Neuronal stem cell (in vitro differentiated cells): ENCODE measurements at regions not wholly inside any gene's neighbourhood (a gene's known extent, or its start where the extent isn't known, plus 50 kb on each side); places are given as distances from the start of the nearest gene placed in this dataset.
A peak's percentile ranks its signal among the peaks of the same experiment; 100 is the strongest.

Experiments used
- DNase-seq: peaks from one replicate; pipeline ENCODE4 v3.0.0-alpha.2; 2013; ENCODE audit warnings: low spot score
- H2AFZ ChIP-seq: one replicate; pipeline ENCODE4 v1.6.1; 2013; ENCODE audit warnings: mild to moderate bottlenecking, low read length, inconsistent platforms
- H2AK5ac ChIP-seq: 2 replicates; pipeline ENCODE4 v1.6.1; 2013; ENCODE audit warnings: low read depth, mild to moderate bottlenecking, inconsistent platforms, low read length, moderate library complexity, mixed read lengths
- H2BK120ac ChIP-seq: 2 replicates; pipeline ENCODE4 v1.6.1; 2013; ENCODE audit warnings: low read depth, mild to moderate bottlenecking, inconsistent platforms, low read length, moderate library complexity, mixed read lengths
- H2BK12ac ChIP-seq: one replicate; pipeline ENCODE4 v1.6.1; 2013; ENCODE audit warnings: low read length, inconsistent platforms
- H2BK15ac ChIP-seq: 2 replicates; pipeline ENCODE4 v1.6.1; 2013; ENCODE audit warnings: mild to moderate bottlenecking, low read length, inconsistent platforms, mixed read lengths
- H2BK5ac ChIP-seq: one replicate; pipeline ENCODE4 v1.6.1; 2013; ENCODE audit warnings: inconsistent platforms, mild to moderate bottlenecking, low read length, moderate library complexity
- H3K14ac ChIP-seq: one replicate; pipeline ENCODE4 v1.6.1; 2013; ENCODE audit warnings: low read length, inconsistent platforms
- H3K18ac ChIP-seq: 2 replicates; pipeline ENCODE4 v1.6.1; 2013; ENCODE audit warnings: low read length, inconsistent platforms
- H3K23ac ChIP-seq: 2 replicates; pipeline ENCODE4 v1.6.1; 2013; ENCODE audit warnings: low read depth, mild to moderate bottlenecking, mixed read lengths, low read length, inconsistent platforms; ENCODE audit not compliant: poor library complexity
- H3K27ac ChIP-seq: replicated peaks from 3 replicates; pipeline ENCODE4 v1.5.1; 2013; ENCODE audit warnings: low read length, inconsistent platforms
- H3K27me3 ChIP-seq, 3 experiments: 2 replicates each; pipeline ENCODE4 v1.6.1; 2013; ENCODE audit warnings: low read length in 3 of 3, mild to moderate bottlenecking in 2 of 3, inconsistent platforms in 1 of 3, low read depth in 1 of 3, mixed read lengths in 1 of 3, moderate library complexity in 1 of 3; ENCODE audit not compliant: control insufficient read depth in 3 of 3, insufficient read depth in 3 of 3
- H3K36me3 ChIP-seq, 2 donors: replicated peaks in 1 of 2; 2 replicates each; pipeline ENCODE4 v1.6.1; 2013; ENCODE audit warnings: low read length in 2 of 2; ENCODE audit not compliant: control insufficient read depth in 2 of 2, insufficient read depth in 2 of 2
- H3K4ac ChIP-seq: 2 replicates; pipeline ENCODE4 v1.6.1; 2013; ENCODE audit warnings: inconsistent platforms, mild to moderate bottlenecking, low read length, moderate library complexity
- H3K4me1 ChIP-seq, 2 donors: 1 replicate in 1 of 2; 2 replicates in 1 of 2; pipeline ENCODE4 v1.6.1; 2013; ENCODE audit warnings: low read length in 2 of 2, low read depth in 1 of 2; ENCODE audit not compliant: control insufficient read depth in 2 of 2, insufficient read depth in 1 of 2
- H3K4me2 ChIP-seq: one replicate; pipeline ENCODE4 v1.6.1; 2013; ENCODE audit warnings: mild to moderate bottlenecking, low read length, inconsistent platforms; ENCODE audit not compliant: insufficient read depth, poor library complexity, severe bottlenecking
- H3K4me3 ChIP-seq, 2 donors: 2 replicates each; pipeline ENCODE4 v1.5.1; 2013; ENCODE audit warnings: low read length in 2 of 2, mild to moderate bottlenecking in 2 of 2, inconsistent platforms in 1 of 2, moderate library complexity in 1 of 2
- H3K79me1 ChIP-seq: one replicate; pipeline ENCODE4 v1.6.1; 2013; ENCODE audit warnings: low read depth, mild to moderate bottlenecking, inconsistent platforms, low read length, moderate library complexity
- H3K9ac ChIP-seq: one replicate; pipeline ENCODE4 v1.6.1; 2013; ENCODE audit warnings: mild to moderate bottlenecking, low read depth, low read length, inconsistent platforms; ENCODE audit not compliant: poor library complexity
- H3K9me3 ChIP-seq, 2 donors: replicated peaks in 1 of 2; 2 replicates each; pipeline versions ENCODE3 to v1.6.1; 2013; ENCODE audit warnings: low read length in 2 of 2, mild to moderate bottlenecking in 2 of 2, inconsistent platforms in 1 of 2, low read depth in 1 of 2, mixed read lengths in 1 of 2, moderate library complexity in 1 of 2; ENCODE audit not compliant: control insufficient read depth in 2 of 2, insufficient read depth in 1 of 2
- H4K8ac ChIP-seq: one replicate; pipeline ENCODE4 v1.6.1; 2013; ENCODE audit warnings: low read depth, mild to moderate bottlenecking, inconsistent platforms, low read length, moderate library complexity
- H4K91ac ChIP-seq: one replicate; pipeline ENCODE4 v1.6.1; 2013; ENCODE audit warnings: low read length, low read depth, mild to moderate bottlenecking, inconsistent platforms; ENCODE audit not compliant: poor library complexity
- WGBS, 2 donors: extraction: QIAGEN DNeasy Blood & Tissue Kit; methylation state at CpG; one replicate each; pipeline ENCODE4 v1.1.7; 2013; ENCODE audit warnings: missing lambda C conversion rate in 2 of 2, mixed read lengths in 1 of 2; ENCODE audit not compliant: insufficient read length in 2 of 2, insufficient replicate concordance in 1 of 2; ENCODE audit errors: extremely low coverage in 2 of 2; 5-methylcytosine and 5-hydroxymethylcytosine counted together

DNA sequence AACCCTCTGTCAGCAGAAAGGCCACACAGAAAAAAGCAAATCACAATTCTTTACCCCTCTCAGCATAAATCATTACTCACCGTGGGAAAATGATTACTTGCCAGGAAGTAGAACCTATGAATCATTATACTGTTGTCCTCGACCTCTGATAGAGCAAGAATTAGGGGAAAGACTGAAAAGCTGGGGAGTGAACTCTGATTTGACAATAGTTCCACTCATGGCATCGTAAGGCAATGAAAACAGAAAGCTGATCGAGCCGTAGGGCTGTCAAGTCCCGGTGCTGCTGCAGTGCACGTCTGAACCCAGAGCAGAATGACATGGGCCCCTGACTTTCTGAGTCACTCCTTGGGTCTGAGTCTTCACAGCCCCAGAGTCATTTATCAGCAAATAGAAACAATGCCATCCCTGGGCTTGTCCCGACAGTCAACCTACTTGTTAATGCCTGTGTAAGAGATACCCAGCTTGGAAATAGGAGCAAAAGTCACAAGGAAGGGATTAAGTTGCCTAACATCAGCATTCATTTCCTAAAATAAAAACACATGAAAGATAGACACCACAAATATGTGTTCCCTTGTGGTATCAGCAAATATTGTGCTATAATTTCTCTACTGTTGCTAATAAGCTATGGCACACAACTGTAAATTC lies 224.8 kb upstream of the MARCKS start:
- H2BK120ac ChIP-seq: no peak overlapping the region
- no peak overlapping the region for H2BK15ac ChIP-seq
- no peak overlapping the region for H3K4me2 ChIP-seq
- no peak overlapping the region for H4K8ac ChIP-seq
- H3K9me3 ChIP-seq: no peaks in the 10 kb centered on the region
- no peak overlapping the region for H3K27ac ChIP-seq
- H3K4ac ChIP-seq: no peak overlapping the region
- H3K36me3 ChIP-seq: no peaks in the 10 kb centered on the region
- H3K14ac ChIP-seq: no peak overlapping the region
- H2BK5ac ChIP-seq: no peak overlapping the region
- no peak overlapping the region for H3K9ac ChIP-seq
- no peaks in the 10 kb centered on the region for H3K79me1 ChIP-seq
- H3K23ac ChIP-seq: no peak overlapping the region
- peaks cover 8 to 18% of the 10 kb centered on the region in 2 donors for H3K4me1 ChIP-seq
- no peak overlapping the region for H2BK12ac ChIP-seq
- peak; percentile 3 for DNase-seq
- H4K91ac ChIP-seq: no peak overlapping the region
- H3K4me3 ChIP-seq: peak overlapping the region in 1 of 2 donors; percentile 7
- no peak overlapping the region for H2AK5ac ChIP-seq
- H3K18ac ChIP-seq: no peak overlapping the region
- no peaks in the 10 kb centered on the region for H3K27me3 ChIP-seq
- peak overlapping the region; percentile 83 for H2AFZ ChIP-seq
- WGBS, 2 donors: no CpG with 5 or more reads among the region's 8 CpGs

- H2BK120ac ChIP-seq: no peak overlapping the region
- no peak overlapping the region for H2AFZ ChIP-seq
- H3K27ac ChIP-seq: no peak overlapping the region
- no peak overlapping the region for H3K4ac ChIP-seq
- no peaks in the 10 kb centered on the region for H3K36me3 ChIP-seq
- H2BK12ac ChIP-seq: no peak overlapping the region
- DNase-seq: no peak
- H3K79me1 ChIP-seq: no peaks in the 10 kb centered on the region
- H3K27me3 ChIP-seq: no peaks in the 10 kb centered on the region
- no peak overlapping the region for H2AK5ac ChIP-seq
- H4K91ac ChIP-seq: no peak overlapping the region
- no peak overlapping the region for H3K4me3 ChIP-seq
- no peak overlapping the region for H3K23ac ChIP-seq
- no peak overlapping the region for H4K8ac ChIP-seq
- H3K9me3 ChIP-seq: no peaks in the 10 kb centered on the region
- H3K14ac ChIP-seq: no peak overlapping the region
- H2BK15ac ChIP-seq: no peak overlapping the region
- H3K4me2 ChIP-seq: no peak overlapping the region
- peaks cover 8 to 18% of the 10 kb centered on the region in 2 donors for H3K4me1 ChIP-seq
- H2BK5ac ChIP-seq: no peak overlapping the region
- no peak overlapping the region for H3K18ac ChIP-seq
- H3K9ac ChIP-seq: no peak overlapping the region
Observed at GRCh38 chr6:113633638-113634037, 223.5 kb upstream of the MARCKS start.

DNA sequence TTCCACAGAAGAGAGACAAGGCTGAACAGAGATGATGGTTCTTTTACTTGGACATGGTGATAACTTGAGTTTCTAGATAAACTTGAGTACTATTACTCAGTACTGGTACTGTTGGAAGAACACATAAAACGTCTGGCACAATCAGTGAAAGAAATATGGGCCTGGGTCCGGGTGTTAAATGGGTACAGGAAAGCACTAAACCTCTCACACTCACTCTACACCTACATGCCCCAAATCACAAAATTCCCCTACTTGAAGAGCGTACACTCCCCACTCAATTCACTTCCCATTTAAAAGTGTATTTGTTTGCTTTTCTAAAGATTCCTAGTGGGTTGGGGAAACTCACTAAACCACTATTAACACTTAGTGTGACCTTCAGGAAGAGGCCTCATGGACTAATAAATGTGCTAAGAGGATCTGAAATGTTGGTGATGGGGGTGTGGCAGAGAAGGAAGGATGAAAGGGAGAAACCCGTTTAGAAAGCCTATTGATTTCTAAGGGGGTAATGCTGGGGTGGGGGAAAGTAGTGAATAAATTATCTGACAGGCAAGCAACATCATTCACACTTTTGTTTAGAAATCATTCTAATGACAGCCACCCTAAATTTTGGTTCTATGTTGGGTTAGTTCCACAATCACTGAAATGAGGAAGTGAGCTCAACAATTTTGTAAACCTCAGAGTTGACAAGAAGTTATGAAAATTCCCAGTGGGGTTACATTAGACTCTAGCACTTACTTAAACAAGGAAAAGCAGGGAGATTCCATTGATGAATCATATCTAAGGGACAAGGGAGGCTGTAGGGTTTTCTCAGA lies 222.6 kb upstream of the MARCKS start:
- Histone ChIP-seq H4K91ac (no peak overlapping the region), H3K14ac (no peak overlapping the region), H2AK5ac (no peak overlapping the region), H2AFZ (peak overlapping the region; percentile 6), H3K18ac (no peak overlapping the region), H3K9me3 (no peaks in the 10 kb centered on the region), H3K79me1 (no peaks in the 10 kb centered on the region), H3K36me3 (no peaks in the 10 kb centered on the region), H3K4me2 (no peak overlapping the region), H2BK120ac (no peak overlapping the region), H3K4me3 (no peak overlapping the region), H2BK5ac (no peak overlapping the region), H3K4ac (no peak overlapping the region), H4K8ac (no peak overlapping the region), H3K4me1 (peaks cover 8 to 18% of the 10 kb centered on the region in 2 donors), H3K9ac (no peak overlapping the region), H3K27me3 (no peaks in the 10 kb centered on the region), H3K23ac (no peak overlapping the region), H3K27ac (no peak overlapping the region), H2BK12ac (no peak overlapping the region), H2BK15ac (no peak overlapping the region)
- WGBS, 2 donors: no CpG with 5 or more reads among the region's 4 CpGs
- no peak for DNase-seq

- Histone ChIP-seq H3K23ac (no peak overlapping the region), H3K36me3 (no peaks in the 10 kb centered on the region), H4K91ac (no peak overlapping the region), H2AFZ (peak overlapping the region; percentile 6), H3K9me3 (no peaks in the 10 kb centered on the region), H2BK5ac (no peak overlapping the region), H3K18ac (no peak overlapping the region), H3K4me1 (peaks cover 8 to 20% of the 10 kb centered on the region in 2 donors), H2BK120ac (no peak overlapping the region), H3K79me1 (no peaks in the 10 kb centered on the region), H3K4me2 (no peak overlapping the region), H3K27me3 (no peaks in the 10 kb centered on the region), H2BK15ac (no peak overlapping the region), H2AK5ac (no peak overlapping the region), H2BK12ac (no peak overlapping the region), H3K14ac (no peak overlapping the region), H3K9ac (no peak overlapping the region), H3K4me3 (no peak overlapping the region), H3K27ac (no peak overlapping the region), H3K4ac (no peak overlapping the region), H4K8ac (no peak overlapping the region)
- no CpG with 5 or more reads among the region's 1 CpG for WGBS, 2 donors
- DNase-seq: no peak
Observed at GRCh38 chr6:113635222-113635986, 221.7 kb upstream of the MARCKS start.
